ENCODE measurements at regions not wholly inside any gene's neighbourhood (a gene's known extent, or its start where the extent isn't known, plus 50 kb on each side); places are given as distances from the start of the nearest gene placed in this dataset.
A peak's percentile ranks its signal among the peaks of the same experiment; 100 is the strongest.
"Not testable (repeated sequence)": the region's sequence is repeated elsewhere in the genome, so short reads cannot be mapped to it uniquely, and the experiment has no call there.

DNA sequence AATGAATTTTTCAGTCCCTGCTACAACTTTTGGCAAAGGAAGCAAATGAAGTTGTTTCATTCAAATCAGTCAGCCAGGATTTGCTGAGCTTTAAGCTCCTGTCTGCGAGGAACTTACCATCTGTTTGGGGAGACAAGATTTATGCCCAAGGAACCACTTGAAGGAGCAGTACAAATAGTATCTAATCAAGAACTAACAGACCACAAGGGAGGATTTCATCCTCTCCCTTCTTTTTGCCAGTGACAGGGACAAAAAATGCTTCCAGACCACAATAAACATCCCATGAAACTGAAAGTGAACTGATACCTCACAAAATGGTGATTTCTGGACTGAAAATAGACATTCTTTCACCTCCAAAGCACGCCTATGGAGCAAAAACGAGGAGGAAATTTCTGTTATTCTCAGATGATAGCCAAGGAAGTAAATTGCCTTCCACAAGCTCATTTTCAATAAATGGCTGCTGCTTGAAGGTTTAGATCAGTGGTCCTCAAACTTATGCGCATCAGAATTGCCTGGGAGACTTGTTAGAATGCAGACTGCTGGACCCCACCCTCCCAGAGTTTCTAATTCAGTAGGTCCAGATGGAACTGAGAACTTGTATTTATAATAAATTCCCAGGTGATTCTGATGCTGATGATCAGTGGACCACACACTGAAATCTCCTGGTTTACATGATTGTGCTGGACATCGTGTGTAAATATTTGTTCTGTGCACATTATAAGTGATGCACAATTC lies 202.4 kb upstream of the GADL1 start:
- no peak for DNase-seq (ENCODE audit: low read depth, low spot score)

DNA sequence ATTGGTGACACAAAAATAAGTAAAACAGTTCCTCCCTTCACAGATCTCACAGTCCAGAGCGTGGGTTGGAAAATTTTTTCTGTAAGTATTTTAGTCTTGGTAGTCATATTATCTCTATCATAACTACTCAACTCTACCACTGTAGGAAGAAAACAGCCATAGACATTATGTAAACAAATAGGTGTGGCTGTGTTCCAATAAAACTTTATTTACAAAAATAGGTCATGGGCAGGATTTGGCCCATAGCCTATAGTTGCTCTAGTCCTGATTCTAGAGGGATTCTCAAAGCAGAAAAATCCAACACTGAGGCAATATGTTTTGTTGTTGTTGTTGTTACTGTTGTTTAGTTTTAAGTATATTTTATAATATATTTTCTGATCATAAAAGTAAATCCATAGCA lies 206.1 kb upstream of the GADL1 start:
- no peak for DNase-seq (ENCODE audit: low read depth, low spot score)

DNA sequence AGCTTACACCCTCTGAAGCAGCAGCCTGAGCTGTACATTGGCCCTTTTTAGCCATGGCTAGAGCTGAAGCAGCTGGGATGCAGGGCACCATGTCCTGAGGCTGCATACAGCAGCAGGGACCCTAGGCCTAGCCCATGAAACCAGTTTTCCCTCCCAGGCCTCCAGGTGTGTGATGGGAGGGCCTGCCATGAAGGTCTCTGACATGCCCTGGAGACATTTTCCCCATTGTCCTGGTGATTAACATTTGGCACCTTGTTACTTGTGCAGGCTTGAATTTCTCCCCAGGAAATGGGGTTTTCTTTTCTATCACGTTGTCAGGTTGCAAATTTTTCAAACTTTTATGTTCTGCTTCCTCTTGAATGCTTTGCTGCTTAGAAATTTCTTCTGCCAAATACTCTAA lies 206.8 kb upstream of the GADL1 start:
- not testable (repeated sequence) for DNase-seq (ENCODE audit: low read depth, low spot score)

DNA sequence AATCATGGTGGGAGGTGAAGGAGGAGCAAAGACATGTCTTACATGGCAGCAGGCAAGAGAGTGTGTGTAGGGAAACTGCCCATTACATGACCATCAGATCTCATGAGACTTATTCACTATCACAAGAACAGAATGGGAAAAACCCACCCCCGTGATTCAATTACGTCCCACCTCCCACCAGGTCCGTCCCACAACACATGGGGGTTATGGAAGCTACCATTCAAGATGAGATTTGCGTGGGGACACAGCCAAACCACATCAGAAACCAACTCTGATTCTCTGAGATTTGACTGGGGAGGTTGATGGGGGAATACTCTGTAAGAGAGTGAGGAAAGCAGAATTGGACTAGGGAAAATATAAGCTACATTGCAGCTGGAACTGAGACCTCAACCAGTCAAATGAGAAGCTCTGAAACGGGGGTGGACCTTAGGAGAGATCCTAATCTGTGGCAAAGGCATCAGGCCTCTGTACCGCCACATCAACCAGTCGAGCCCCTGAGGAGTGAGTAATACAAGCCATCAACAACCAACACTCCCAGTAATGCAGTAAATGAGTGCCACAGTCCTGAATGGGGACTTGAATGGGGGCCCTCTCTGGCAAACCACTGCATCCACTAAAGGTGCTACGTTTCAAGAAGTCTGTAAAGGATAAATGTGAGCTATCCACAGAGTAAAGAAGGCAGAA lies 207.9 kb upstream of the GADL1 start:
- DNase-seq (ENCODE audit: low read depth, low spot score), result no peak

DNA sequence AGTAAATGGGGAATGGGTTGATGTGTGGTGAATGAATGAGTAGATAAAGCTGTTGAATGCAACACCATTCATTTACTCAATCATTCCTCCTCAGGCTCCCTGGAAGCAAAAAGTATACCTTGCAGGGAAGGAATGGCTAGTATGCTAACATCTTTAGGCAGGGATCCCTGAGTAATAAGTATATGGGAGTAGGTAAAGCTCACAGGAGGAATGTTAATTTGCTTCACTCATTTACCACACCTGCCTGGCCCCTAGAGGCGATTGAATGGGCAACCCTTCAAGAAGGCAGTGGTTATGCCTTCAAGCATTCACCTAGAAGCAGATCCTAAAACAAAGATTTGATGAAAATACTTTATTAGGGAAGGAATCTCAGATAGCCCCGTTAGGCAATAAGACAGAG lies 208.7 kb upstream of the GADL1 start:
- DNase-seq (ENCODE audit: low read depth, low spot score), result no peak

DNA sequence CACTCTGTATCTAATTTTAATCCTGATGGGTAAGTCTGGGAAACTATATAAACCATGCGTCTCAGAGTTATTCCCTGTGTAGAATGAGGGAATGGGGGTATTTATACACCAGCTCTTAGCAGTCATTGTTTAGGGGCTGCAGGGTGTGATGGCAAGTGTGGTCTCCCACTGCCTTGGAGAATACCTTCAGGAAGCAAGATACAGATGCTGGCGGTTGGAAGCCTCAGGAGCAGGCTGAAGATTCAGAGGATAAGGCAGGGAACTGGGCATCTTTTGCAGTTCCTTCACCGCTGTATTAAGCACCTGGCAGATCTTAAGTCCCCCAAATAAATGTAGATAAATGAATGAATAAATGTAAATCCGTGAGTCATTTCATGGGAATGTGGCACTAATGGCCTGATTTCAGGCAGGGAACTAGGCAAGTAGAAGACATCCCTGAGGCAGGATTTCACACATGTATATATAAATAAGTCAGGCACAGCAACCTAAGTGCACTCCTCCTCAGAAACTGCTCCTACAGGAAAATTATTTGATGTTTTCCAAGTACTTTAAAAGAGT lies 209.2 kb upstream of the GADL1 start:
- DNase-seq (ENCODE audit: low read depth, low spot score), result no peak

DNA sequence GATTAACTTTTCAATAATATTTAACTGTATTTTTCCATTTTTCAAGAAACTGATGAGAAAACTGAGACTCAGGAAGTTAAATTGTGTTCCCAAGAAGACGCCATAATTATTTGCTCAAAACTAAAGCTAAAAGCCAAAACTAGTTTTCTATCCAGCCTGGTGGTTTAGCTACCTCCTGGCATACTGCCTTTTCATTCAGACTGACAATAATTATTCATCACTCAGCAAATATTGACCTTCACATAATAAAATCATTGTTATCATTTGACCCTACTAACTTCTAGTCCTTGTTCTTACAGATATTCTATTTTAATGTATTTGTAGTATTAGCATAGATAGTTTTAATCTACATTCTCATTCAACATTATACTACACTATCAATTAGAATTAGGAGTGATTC lies 210.6 kb upstream of the GADL1 start:
- DNase-seq (ENCODE audit: low read depth, low spot score), result no peak

DNA sequence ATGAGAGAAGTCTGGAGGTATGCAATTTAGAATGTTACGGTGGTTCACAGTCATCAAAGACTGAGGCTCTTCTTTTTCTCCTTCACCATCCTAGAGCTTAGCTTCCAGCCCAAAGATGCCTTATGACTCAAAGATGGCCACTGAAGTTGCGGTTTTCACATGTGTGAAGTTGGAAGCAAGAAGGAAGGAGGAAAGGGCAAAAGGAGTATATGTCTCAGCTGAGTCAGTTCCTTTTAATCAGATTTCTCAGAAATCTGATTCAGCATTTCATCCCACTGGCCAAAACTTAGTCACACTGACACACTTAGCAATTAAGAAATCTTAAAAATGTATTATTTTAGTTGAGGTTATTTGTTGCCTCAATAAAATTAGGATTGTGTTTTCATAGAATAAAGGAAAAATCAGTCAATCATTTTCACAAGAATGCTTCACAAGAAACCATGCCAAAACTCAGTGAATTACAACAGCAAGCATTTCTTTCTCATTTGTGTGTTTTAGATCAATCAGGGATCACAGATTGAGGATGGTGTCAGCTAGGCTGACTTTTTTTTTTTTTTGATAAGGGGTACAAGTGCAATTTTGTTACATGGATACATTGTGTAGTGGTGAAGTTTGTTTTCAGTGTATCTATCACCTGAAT lies 211.1 kb upstream of the GADL1 start:
- DNase-seq (ENCODE audit: low read depth, low spot score), result peak; percentile 13

DNA sequence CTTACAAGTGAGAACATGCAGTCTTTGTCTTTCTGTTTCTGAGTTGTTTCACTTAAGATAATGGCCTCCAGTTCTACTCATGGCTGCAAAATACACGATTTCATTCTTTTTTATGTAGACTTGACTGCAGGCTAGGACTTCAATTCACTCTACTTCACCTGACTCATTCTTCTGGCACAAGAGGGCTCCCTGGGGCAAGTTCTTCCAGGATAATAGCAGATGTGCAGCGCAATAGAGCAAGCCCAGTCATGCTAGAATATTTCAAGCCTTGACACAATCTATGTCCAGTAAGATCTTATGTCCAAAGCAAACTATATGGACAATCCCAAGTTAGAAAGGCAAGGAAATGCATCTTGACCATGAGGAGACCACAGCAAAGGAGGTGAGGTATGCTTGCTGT lies 211.7 kb upstream of the GADL1 start:
- DNase-seq (ENCODE audit: low read depth, low spot score), result no peak

DNA sequence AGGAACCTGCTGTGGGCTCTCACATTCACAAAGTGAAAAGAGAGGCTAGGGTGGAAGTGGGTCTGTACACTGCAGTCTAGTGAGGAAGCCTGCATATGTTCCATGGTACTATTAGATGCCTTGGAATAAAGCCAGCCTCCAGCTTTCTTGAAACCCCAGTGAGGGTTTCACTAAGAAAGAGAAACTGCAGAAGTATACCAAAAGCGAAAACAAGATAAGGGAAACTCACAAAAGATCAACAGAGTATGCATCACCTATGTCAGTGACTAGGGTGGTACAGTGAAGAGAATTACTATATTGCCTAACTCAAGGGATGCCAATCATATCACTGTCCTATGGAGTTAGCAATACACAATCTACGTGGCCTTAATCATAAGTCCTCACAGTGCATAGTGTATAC lies 212.5 kb upstream of the GADL1 start:
- DNase-seq (ENCODE audit: low read depth, low spot score), result no peak

DNA sequence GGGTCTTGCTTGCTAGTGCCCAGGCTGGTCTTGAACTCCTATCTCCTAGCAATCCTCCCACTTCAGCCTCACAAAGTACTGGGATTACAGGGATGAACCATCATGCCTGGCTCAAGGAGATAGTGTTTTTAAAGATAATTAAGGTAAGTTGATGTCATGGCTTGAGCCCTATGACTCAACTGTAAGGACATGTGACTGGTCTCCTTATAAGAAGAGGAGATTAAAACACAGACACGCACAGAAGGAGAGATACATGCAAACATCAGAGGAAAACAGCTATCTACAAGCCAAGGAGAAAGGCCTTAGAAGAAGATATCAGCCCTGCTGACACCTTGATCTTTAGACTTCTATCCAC lies 220.4 kb upstream of the GADL1 start:
- no peak for DNase-seq (ENCODE audit: low read depth, low spot score)

DNA sequence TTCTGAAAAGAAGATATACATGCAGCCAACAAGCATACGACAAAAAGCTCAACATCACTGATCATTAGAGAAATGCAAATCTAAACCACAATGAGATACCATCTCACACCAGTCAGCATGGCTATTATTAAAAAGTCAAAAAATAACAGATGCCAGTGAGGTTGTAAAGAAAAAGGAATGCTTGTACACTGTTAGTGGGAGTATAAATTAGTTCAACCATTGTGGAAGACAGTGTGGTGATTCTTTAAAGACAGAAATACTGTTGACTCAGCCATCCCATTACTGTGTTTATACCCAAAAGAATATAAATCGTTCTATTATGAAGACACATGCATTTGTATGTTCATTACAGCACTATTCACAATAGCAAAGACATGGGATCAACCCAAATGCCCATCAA lies 221.1 kb upstream of the GADL1 start:
- not testable (repeated sequence) for DNase-seq (ENCODE audit: low read depth, low spot score)

DNA sequence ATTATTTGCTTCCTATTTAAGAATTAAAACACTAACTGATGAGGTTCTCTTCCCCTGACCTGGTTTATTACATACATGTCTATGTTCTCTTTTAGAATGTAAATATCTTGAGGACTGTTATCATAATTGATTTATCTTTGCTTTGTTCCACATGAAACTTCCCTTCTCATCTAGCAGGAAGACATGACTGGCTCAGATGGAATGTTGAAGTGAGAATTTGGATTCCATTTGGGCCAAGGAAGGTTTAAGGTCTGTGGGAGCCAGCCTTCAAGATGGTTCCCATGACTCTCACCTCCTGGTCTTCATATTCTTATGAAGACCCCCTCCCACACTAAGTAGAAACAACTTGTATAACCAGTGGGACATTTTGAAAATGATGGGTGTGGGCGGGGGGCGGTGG lies 222.2 kb upstream of the GADL1 start:
- DNase-seq (ENCODE audit: low read depth, low spot score), result no peak

DNA sequence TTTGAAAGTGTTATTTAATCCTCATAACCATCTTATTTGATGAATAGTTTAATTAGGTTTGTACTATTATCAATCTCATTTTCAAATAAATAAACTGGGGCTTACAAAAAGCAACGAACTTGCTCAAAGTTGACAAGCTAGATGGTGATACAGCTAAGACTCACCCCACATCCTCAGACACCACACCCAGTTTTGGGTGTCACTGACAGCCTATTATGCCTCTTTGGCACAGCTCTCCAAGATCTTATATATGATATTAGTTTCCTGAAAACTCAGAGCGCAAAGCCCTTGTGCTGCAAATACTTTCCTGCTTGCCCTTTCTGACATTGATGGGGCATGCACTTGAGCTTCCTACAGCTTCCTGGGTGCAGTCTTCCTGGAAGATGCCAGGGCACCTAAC lies 223.4 kb upstream of the GADL1 start:
- no peak for DNase-seq (ENCODE audit: low read depth, low spot score)

DNA sequence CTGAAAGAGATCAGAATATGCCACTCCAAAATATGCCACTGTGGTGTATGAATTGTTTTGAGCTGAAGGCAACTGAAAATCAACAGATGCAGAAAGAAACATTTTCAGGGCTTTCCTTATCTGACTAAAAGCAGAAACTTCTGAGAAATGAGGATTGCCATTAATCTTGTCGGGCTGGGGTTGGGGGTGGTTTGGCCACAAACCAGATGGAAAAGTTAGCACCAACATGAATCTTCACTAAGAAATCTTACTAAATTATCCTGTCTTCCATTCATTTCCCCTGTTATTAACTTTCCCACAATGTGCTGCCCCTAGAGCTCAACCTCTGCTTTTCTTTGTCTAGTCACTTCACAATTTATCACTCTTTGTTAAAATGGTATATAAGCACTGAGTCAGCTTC lies 229.9 kb upstream of the GADL1 start:
- DNase-seq (ENCODE audit: low read depth, low spot score), result no peak

DNA sequence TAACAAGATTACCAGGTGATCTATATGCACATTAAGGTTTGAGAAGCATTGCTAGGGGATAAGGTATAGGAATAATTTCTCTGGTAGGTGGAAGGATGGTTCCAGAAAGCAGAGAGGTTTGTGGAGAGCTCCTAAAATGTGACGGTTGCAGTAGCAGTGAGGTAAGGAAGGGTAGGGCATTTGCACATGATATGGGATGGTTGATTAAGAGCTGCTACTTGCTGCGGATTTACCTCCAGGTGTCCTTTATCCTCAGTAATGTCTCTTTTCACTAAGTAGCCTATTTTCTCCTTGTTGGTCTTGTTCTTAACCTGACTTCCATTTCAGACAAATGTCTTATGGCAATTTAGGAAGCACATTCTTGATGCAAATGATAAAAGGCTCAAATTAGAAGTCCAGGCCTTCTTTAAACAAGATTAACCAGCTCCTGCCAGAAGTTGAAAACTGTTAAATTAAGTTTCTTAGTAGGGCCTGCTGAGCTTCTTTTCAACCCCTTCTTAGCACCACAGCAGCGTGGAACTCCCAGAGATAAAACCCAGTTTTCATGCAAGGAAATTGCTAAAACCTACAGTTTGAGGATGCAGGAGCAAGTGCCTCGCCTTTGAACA lies 231.1 kb upstream of the GADL1 start:
- no peak for DNase-seq (ENCODE audit: low read depth, low spot score)

DNA sequence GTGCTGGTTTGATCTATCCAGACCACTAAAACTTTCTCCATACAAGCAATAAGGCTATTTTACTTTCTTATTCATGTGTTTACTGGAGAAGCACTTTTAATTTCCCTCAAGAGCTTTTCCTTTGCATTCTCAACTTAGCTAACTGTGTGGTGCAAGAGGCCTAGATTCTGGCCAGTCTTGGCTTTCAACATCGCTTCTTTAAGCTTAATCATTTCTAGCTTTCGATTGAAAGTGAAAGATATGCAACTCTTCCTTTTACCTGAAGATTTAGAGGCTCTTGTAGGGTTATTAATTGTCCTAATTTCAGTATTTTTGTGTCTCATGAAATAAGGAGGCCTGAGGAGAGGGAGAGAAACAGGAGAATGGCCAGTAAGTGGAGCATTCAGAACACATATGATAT lies 234.8 kb upstream of the GADL1 start:
- no peak for DNase-seq (ENCODE audit: low read depth, low spot score)

DNA sequence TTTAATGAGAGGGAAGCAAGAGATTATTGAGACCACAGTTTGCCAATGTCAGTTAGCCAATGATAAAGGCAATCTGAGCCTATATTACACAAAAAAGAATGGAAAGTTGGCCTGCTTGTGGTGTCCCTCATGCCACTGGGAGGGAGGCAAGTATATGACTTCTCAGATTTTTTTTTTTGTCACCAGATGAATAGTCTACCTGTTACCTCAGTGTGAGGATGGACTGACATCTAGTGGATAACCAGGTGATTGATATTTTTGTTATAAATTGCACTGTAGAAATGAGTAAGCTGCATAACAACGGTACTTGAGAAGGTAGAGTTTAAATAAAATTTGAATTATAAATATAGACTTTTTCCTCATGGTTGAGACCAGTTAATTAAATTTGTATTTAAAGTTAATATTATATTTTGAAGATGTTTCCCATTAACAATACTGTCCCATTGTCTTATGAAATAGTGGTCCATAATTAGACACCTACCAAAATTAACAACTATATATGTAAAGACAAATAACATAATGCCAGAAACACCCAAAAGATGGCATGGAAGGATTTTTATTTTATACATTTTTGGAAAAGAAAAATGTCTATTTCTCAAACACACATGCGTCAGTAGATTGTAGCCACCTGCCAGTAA lies 237.8 kb upstream of the GADL1 start:
- peak; percentile 10 for DNase-seq (ENCODE audit: low read depth, low spot score)

DNA sequence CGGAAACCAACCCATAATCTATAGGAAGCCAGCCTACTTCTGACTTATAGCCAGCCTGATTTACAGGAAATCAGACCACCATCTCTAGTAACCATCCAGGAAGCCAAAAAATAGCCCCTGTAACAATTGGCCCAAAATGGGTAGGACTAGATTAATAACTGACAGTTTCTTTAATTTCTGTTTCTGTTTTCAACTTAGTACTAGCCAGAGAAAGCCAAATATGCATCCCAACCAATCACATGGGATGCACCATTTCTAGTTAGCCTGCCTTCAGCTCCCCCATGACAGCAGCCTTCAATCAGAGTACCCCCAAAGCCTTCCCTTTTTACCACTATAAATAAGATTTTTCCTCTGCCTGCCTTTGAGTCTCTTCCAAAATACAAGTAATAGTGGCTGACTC lies 239.1 kb upstream of the GADL1 start:
- DNase-seq (ENCODE audit: low read depth, low spot score), result no peak

DNA sequence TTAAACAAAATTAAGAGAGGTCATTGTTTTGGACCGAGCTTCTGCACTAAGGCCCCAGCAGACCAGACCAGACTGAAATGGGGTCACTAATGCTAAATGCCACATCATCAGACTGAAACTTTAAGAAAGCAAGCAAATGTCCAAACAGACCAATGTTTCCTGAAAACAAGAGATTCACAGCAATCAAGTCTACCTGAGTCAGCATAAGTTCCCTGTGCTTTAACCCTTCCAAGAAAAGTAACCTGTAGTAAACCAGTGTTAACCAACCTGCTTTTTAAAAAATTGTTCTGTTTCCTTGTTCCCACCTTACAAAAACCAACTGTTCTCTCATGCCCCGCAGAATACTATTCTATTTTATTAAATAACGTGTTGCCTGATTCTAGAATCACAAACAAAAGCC lies 241.1 kb upstream of the GADL1 start:
- DNase-seq (ENCODE audit: low read depth, low spot score), result no peak

DNA sequence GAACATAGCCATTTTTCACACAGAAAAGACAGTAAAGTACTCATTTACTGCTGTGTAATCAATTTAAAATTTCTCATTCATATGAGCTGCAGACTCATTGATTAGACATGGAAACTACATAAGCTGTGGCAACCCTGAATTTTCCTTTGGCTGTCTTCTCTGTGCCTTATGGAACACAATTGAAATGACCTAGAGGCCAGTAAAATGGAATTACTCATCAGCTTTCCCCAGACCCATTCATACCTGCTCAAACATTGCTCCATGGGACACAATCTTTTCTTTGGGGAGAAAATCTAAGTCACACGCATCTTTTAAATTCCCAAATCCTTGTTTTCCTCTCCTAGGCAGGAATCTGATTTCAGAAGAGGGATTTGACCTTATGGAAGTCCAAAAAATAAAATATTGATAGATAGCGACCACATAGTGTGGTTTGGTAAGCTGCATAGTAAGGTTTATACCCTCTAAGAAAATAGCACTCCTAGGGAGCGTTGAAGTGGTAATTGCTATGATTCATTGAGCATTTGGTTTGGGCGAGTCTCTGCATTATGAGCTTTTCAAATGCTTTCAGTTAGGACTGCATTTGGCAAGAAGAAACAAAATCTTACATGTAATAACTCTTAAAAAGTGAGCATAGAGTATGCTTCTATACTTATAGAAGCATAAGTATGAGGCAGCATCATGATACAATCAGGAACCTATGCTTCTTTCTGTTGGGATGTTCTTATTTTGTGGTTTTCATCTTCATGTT lies 243.4 kb upstream of the GADL1 start:
- DNase-seq (ENCODE audit: low read depth, low spot score), result no peak
